WTC11 (cell line): ENCODE measurements at regions not wholly inside any gene's neighbourhood (a gene's known extent, or its start where the extent isn't known, plus 50 kb on each side); places are given as distances from the start of the nearest gene placed in this dataset.

Source experiments
- ATAC-seq: fragments of 200-7000 bp; cut with Tn5 transposase; 2 replicates; pipeline ENCODE4 v1.10.0; 2021; ENCODE audit warnings: mild to moderate bottlenecking, moderate library complexity
- CTCF ChIA-PET: fragments of 300-600 bp; sonication (Branson Sonifier 250); formaldehyde crosslinking; loops from one replicate; lab custom pipeline; 2021; ENCODE audit warnings: antibody characterized with exemption; lab: Charles Lee
- POLR2A ChIA-PET: fragments of 350-600 bp; sonication (Branson Sonifier 250); formaldehyde crosslinking; loops from one replicate; lab custom pipeline; 2021; ENCODE audit warnings: antibody characterized with exemption; lab: Charles Lee
- DNase-seq: peaks from one replicate; pipeline ENCODE4 v3.0.0; 2021; ENCODE audit warnings: low spot score
- H3K27ac Mint-ChIP-seq: 2 replicates; pipeline ENCODE4 v1.8.0; 2021; ENCODE audit warnings: mixed read lengths
- H3K27me3 Mint-ChIP-seq: 2 replicates; pipeline ENCODE4 v1.8.0; 2021; ENCODE audit warnings: low read depth, mild to moderate bottlenecking, moderate library complexity, mixed read lengths
- H3K36me3 Mint-ChIP-seq: 2 replicates; pipeline ENCODE4 v1.8.0; 2021; ENCODE audit warnings: mixed read lengths
- H3K4me1 Mint-ChIP-seq: 2 replicates; pipeline ENCODE4 v1.8.0; 2022; ENCODE audit warnings: mixed read lengths
- H3K4me3 Mint-ChIP-seq: 2 replicates; pipeline ENCODE4 v1.8.0; 2021; ENCODE audit warnings: mild to moderate bottlenecking, moderate library complexity, mixed read lengths
- H3K9me3 Mint-ChIP-seq: 2 replicates; pipeline ENCODE4 v1.8.0; 2021; ENCODE audit warnings: mixed read lengths
- AR ChIP-seq: fragments of 250-450 bp; sonication (Bioruptor Pico); IDR thresholded peaks from 2 replicates; pipeline ENCODE4 v1.9.0; 2021; ENCODE audit warnings: mild to moderate bottlenecking
- ARID4B ChIP-seq: sonication (generic); formaldehyde crosslinking; IDR thresholded peaks from 2 replicates; pipeline ENCODE4 v1.8.0; 2023; ENCODE audit warnings: missing genetic modification reagents, mild to moderate bottlenecking, borderline replicate concordance
- ATF1 ChIP-seq: sonication (generic); formaldehyde crosslinking; IDR thresholded peaks from 2 replicates; pipeline ENCODE4 v1.8.1; 2023; ENCODE audit warnings: mild to moderate bottlenecking, moderate library complexity, missing genetic modification reagents
- ATF3 ChIP-seq: sonication (generic); formaldehyde crosslinking; conservative IDR thresholded peaks from 2 replicates; pipeline ENCODE4 v1.8.1; 2022; ENCODE audit warnings: mild to moderate bottlenecking, missing genetic modification reagents
- CREM ChIP-seq: sonication (generic); formaldehyde crosslinking; IDR thresholded peaks from 2 replicates; pipeline ENCODE4 v1.8.1; 2022; ENCODE audit warnings: mild to moderate bottlenecking, missing genetic modification reagents, moderate library complexity
- ETV6 ChIP-seq: sonication (generic); formaldehyde crosslinking; IDR thresholded peaks from 2 replicates; pipeline ENCODE4 v1.8.1; 2022; ENCODE audit warnings: mild to moderate bottlenecking, missing genetic modification reagents
- HMGA2 ChIP-seq: fragments of 250-450 bp; sonication (Bioruptor Pico); IDR thresholded peaks from 2 replicates; pipeline ENCODE4 v1.4.0; 2021; ENCODE audit warnings: mild to moderate bottlenecking, moderate library complexity
- MAX ChIP-seq: sonication (generic); formaldehyde crosslinking; IDR thresholded peaks from 2 replicates; pipeline ENCODE4 v1.8.0; 2022; ENCODE audit warnings: mild to moderate bottlenecking, missing genetic modification reagents
- NFYB ChIP-seq: sonication (generic); formaldehyde crosslinking; conservative IDR thresholded peaks from 2 replicates; pipeline ENCODE4 v1.8.0; 2022; ENCODE audit warnings: low read depth, missing genetic modification reagents
- RELA ChIP-seq: sonication (generic); formaldehyde crosslinking; IDR thresholded peaks from 2 replicates; pipeline ENCODE4 v1.8.1; 2022; ENCODE audit warnings: missing genetic modification reagents, mild to moderate bottlenecking, borderline replicate concordance
- TEAD1 ChIP-seq: sonication (generic); formaldehyde crosslinking; IDR thresholded peaks from 2 replicates; pipeline ENCODE4 v1.8.0; 2022; ENCODE audit warnings: mild to moderate bottlenecking, missing genetic modification reagents
- ZNF219 ChIP-seq: sonication (generic); formaldehyde crosslinking; IDR thresholded peaks from 2 replicates; pipeline ENCODE4 v1.8.0; 2023; ENCODE audit warnings: missing genetic modification reagents, mild to moderate bottlenecking, borderline replicate concordance
- ZNF263 ChIP-seq: sonication (generic); formaldehyde crosslinking; IDR thresholded peaks from 2 replicates; pipeline ENCODE4 v1.8.1; 2022; ENCODE audit warnings: low read depth, mild to moderate bottlenecking, moderate library complexity, missing genetic modification reagents
- ZNF281 ChIP-seq: sonication (generic); formaldehyde crosslinking; IDR thresholded peaks from 2 replicates; pipeline ENCODE4 v1.8.0; 2023; ENCODE audit warnings: mild to moderate bottlenecking, missing genetic modification reagents
- ZNF512 ChIP-seq: sonication (generic); formaldehyde crosslinking; IDR thresholded peaks from 2 replicates; pipeline ENCODE4 v1.8.1; 2022; ENCODE audit warnings: missing genetic modification reagents, borderline replicate concordance
- ZNF671 ChIP-seq: fragments of 250-450 bp; sonication (Bioruptor Pico); IDR thresholded peaks from 2 replicates; pipeline ENCODE4 v1.8.0; 2021; ENCODE audit warnings: mild to moderate bottlenecking
- ZSCAN18 ChIP-seq: fragments of 250-450 bp; sonication (Bioruptor Pico); IDR thresholded peaks from 2 replicates; pipeline ENCODE4 v2.1.2; 2022; ENCODE audit warnings: mild to moderate bottlenecking, moderate library complexity

GRCh38 chr10:113480851-113481502 is 71.9 kb upstream of the HABP2 start:
- Mint-ChIP-seq H3K36me3 (no peaks in the 10 kb centered on the region), H3K4me1 (peaks cover 5% of the 10 kb centered on the region; the same call in 1 of the 2 replicates), H3K4me3 (no peak overlapping the region), H3K27ac (no peak overlapping the region), H3K9me3 (peaks cover 4% of the 10 kb centered on the region), H3K27me3 (peaks cover 2% of the 10 kb centered on the region; the same call in 1 of the 2 replicates)
- no peak for DNase-seq
- no peak for TF ChIP-seq ATF3
- TF ChIP-seq MAX, result no peak
- no peak for TF ChIP-seq ARID4B (CRISPR knock-in tag)
- TF ChIP-seq ZNF219 (CRISPR knock-in tag), result no peak
- TF ChIP-seq ZNF671, result no peak
- no peak for TF ChIP-seq ATF1 (CRISPR knock-in tag)
- no peak for TF ChIP-seq TEAD1
- no peak for TF ChIP-seq HMGA2 (CRISPR knock-in tag)
- TF ChIP-seq ETV6, result no peak
- no peak for TF ChIP-seq CREM (CRISPR knock-in tag)
- no peak for TF ChIP-seq RELA (CRISPR knock-in tag)
- TF ChIP-seq ZNF263 (CRISPR knock-in tag), result no peak
- TF ChIP-seq ZNF512, result no peak
- TF ChIP-seq NFYB (CRISPR knock-in tag), result no peak
- TF ChIP-seq AR, result no peak
- TF ChIP-seq ZNF281, result no peak
- TF ChIP-seq ZSCAN18 (CRISPR knock-in tag), result no peak
- CTCF ChIA-PET, result interaction anchor here (0.7 kb wide), 1 partner anchor 21 kb away, joined by 3 read pairs; no protein-coding TSS in a partner anchor
- POLR2A ChIA-PET, result no interaction called here
- no peak for ATAC-seq
